ENCODE measurements at regions not wholly inside any gene's neighbourhood (a gene's known extent, or its start where the extent isn't known, plus 50 kb on each side); places are given as distances from the start of the nearest gene placed in this dataset.

DNA sequence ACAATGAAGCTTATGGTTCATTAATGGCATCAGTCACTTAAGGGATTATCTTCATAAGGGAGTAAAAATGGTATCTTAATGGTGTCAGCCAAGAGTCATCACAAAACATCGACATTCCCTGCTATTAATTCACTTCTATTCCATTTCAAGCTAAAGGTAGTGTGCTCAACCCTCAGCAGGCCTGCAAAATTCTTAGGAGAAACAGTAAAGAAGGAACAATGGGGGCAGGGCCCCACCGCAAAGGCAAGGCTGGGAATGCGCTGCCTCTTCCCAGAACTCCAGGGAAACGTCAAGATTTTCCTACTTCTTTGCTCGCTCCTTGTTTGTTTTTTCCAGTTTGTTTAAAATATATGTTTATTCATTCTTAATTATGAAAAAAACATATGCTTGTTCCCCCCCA, 187.3 kb upstream of the TSC22D2 start:
- Histone ChIP-seq H3K27ac (no peak overlapping the region), H3K9me3 (no peaks in the 10 kb centered on the region), H3K4me1 (peaks cover 15% of the 10 kb centered on the region), H3K27me3 (peaks cover 4% of the 10 kb centered on the region), H3K36me3 (no peaks in the 10 kb centered on the region), H3K4me3 (peak overlapping the region; percentile 36)
- TF ChIP-seq POLR2AphosphoS5 (IDR thresholded peaks at IDR 0.05) (no peak), POLR2A (IDR thresholded peaks at IDR 0.05) (no peak), EP300 (IDR thresholded peaks at IDR 0.05) (no peak)
- TF ChIP-seq, protein P1, sequence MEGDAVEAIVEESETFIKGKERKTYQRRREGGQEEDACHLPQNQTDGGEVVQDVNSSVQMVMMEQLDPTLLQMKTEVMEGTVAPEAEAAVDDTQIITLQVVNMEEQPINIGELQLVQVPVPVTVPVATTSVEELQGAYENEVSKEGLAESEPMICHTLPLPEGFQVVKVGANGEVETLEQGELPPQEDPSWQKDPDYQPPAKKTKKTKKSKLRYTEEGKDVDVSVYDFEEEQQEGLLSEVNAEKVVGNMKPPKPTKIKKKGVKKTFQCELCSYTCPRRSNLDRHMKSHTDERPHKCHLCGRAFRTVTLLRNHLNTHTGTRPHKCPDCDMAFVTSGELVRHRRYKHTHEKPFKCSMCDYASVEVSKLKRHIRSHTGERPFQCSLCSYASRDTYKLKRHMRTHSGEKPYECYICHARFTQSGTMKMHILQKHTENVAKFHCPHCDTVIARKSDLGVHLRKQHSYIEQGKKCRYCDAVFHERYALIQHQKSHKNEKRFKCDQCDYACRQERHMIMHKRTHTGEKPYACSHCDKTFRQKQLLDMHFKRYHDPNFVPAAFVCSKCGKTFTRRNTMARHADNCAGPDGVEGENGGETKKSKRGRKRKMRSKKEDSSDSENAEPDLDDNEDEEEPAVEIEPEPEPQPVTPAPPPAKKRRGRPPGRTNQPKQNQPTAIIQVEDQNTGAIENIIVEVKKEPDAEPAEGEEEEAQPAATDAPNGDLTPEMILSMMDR (IDR thresholded peaks at IDR 0.05): no peak
- WGBS: 29% methylated on average over 5 of the region's 5 CpGs
- DNase-seq (ENCODE audit: low spot score in 2 of 2): no peak

GRCh38 chr3:150220041-150220440, 188.1 kb upstream of the TSC22D2 start:
- no peak for DNase-seq (ENCODE audit: low spot score in 2 of 2)
- no peak for TF ChIP-seq POLR2A (IDR thresholded peaks at IDR 0.05)
- TF ChIP-seq EP300 (IDR thresholded peaks at IDR 0.05): no peak
- TF ChIP-seq, protein P1 (IDR thresholded peaks at IDR 0.05): no peak
- TF ChIP-seq POLR2AphosphoS5 (IDR thresholded peaks at IDR 0.05): no peak
- Histone ChIP-seq H3K36me3 (no peaks in the 10 kb centered on the region), H3K27ac (no peak overlapping the region), H3K4me1 (peaks cover 16% of the 10 kb centered on the region), H3K9me3 (no peaks in the 10 kb centered on the region), H3K4me3 (no peak overlapping the region), H3K27me3 (peaks cover 4% of the 10 kb centered on the region)
- WGBS: 84% methylated on average over 3 of the region's 3 CpGs

- no peaks in the 10 kb centered on the region for H3K36me3 ChIP-seq
- TF ChIP-seq POLR2AphosphoS5 (IDR thresholded peaks at IDR 0.05) (no peak), POLR2A (IDR thresholded peaks at IDR 0.05) (no peak), EP300 (IDR thresholded peaks at IDR 0.05) (no peak)
- TF ChIP-seq, protein P1 (IDR thresholded peaks at IDR 0.05): no peak
- peaks cover 16% of the 10 kb centered on the region for H3K4me1 ChIP-seq
- DNase-seq (ENCODE audit: low spot score in 2 of 2): no peak
- H3K27me3 ChIP-seq: peaks cover 4% of the 10 kb centered on the region
- no peak overlapping the region for H3K4me3 ChIP-seq
- no peaks in the 10 kb centered on the region for H3K9me3 ChIP-seq
- 100% methylated on average over 1 of the region's 3 CpGs for WGBS
- H3K27ac ChIP-seq: no peak overlapping the region
Measured at GRCh38 chr3:150218841-150219240, 189.3 kb upstream of the TSC22D2 start.

- H3K4me1 ChIP-seq: peaks cover 16% of the 10 kb centered on the region
- peaks cover 4% of the 10 kb centered on the region for H3K27me3 ChIP-seq
- no peaks in the 10 kb centered on the region for H3K9me3 ChIP-seq
- TF ChIP-seq POLR2AphosphoS5 (IDR thresholded peaks at IDR 0.05) (no peak), EP300 (IDR thresholded peaks at IDR 0.05) (no peak), POLR2A (IDR thresholded peaks at IDR 0.05) (no peak)
- TF ChIP-seq, protein P1 (IDR thresholded peaks at IDR 0.05): no peak
- WGBS: 74% methylated on average over 4 of the region's 4 CpGs
- H3K4me3 ChIP-seq: no peak overlapping the region
- no peak overlapping the region for H3K27ac ChIP-seq
- DNase-seq (ENCODE audit: low spot score in 2 of 2): no peak
- no peaks in the 10 kb centered on the region for H3K36me3 ChIP-seq
Measured at GRCh38 chr3:150218236-150218635, 189.9 kb upstream of the TSC22D2 start.

DNA sequence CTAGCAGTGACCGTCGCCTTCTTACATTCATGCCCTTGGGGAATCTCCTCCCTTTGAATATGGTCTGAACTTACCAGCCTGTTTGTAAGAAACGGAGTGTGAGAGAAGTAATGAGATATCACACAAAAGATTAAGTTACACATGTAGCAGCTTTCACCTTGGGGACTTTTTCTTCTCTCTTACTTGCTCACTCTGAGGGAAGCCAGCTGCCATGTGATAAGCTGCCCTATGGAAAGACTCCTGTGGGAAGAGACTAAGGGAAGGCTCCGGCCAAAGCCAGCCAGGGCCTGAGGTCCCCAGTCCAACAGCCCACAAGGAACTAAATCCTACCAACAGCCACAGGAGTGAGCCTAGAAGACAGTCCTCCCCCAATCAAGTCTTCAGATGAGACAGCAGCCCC, 190.4 kb upstream of the TSC22D2 start:
- H3K9me3 ChIP-seq: no peaks in the 10 kb centered on the region
- peaks cover 16% of the 10 kb centered on the region for H3K4me1 ChIP-seq
- no peaks in the 10 kb centered on the region for H3K36me3 ChIP-seq
- no peak for DNase-seq (ENCODE audit: low spot score in 2 of 2)
- H3K27ac ChIP-seq: no peak overlapping the region
- no peak for TF ChIP-seq POLR2AphosphoS5 (IDR thresholded peaks at IDR 0.05)
- TF ChIP-seq, protein P1 (IDR thresholded peaks at IDR 0.05): no peak
- no peak for TF ChIP-seq EP300 (IDR thresholded peaks at IDR 0.05)
- no peak for TF ChIP-seq POLR2A (IDR thresholded peaks at IDR 0.05)
- H3K4me3 ChIP-seq: no peak overlapping the region
- H3K27me3 ChIP-seq: peaks cover 4% of the 10 kb centered on the region
- 98% methylated on average over 4 of the region's 4 CpGs for WGBS
